Stimulated activated naive CD8-positive, alpha-beta T cell treated with anti-CD3 and anti-CD28 coated beads, Interleukin-15, Interleukin-2, amounts not matched to agents 100 U/mL and 50 U/mL, for 24 hours (primary cell): ENCODE measurements at regions not wholly inside any gene's neighbourhood (a gene's known extent, or its start where the extent isn't known, plus 50 kb on each side); places are given as distances from the start of the nearest gene placed in this dataset.

Source experiments
- ATAC-seq: fragments of 150-1000 bp; cut with Tn5 transposase; one replicate; pipeline ENCODE4 v1.10.0; 2021
- DNase-seq: peaks from one replicate; pipeline ENCODE4 v3.0.0; 2021

DNA sequence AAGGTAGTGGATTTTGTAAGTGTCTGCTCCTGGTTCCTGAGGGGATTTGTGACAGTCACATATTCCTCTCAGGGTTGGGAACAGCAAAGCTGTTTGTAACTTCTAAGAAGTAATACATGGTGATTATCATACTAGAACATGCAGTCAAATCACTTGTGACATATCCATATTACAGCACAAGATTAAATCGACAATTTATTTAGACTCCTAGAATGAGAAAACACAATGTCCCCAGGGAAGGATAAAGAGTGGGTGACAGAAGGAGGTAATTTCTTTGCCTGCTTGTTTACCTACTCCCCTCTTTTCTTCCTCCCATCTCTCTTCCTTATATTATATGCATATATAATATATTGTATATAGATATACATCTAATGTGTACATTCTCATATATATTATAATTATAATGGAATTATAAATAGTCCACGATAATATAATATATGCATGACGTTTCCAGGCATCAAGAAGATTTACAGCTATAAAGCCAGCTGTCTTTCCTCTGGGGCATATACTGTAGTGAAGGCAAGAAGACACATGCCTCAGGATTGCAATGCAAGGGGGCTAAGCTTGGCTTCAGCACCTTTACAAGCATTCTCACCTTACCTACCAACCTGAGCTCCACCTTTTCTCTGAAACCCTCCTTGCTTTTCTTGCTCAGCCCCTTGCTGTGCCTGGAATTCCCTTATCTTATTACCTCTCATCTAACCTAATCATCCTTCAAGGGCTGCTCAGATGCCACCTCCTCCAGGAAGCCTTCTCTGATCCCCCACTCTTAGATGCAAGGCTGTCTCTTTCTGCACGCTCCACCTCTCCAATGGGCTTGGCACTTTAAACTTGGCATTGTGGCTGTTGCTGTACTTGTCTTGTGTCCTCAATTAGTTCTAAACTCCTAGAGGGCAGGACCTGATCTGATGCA lies 73.1 kb upstream of the PIAS1 start:
- DNase-seq (no peak), ATAC-seq (no peak)

DNA sequence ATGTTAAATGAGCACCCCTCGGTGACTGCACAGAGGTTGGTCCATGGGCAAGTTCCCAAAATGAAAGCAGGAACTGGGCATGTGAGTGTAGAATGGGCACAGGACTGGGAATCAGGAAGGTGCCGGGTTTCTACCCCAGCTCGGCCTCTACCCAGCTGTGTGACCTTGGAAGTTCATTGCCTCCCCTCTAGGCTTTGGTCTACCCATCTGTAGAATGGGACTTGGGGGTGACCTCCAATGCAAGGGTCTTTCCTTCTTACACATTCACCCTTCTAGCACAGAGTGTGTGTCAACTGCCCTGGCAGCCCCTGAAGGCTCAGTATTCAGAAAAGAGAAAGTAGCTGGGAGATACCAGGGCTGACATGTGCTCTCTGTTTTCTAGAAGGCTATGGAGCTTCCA lies 72.3 kb upstream of the PIAS1 start:
- no peak for DNase-seq
- no peak for ATAC-seq

DNA sequence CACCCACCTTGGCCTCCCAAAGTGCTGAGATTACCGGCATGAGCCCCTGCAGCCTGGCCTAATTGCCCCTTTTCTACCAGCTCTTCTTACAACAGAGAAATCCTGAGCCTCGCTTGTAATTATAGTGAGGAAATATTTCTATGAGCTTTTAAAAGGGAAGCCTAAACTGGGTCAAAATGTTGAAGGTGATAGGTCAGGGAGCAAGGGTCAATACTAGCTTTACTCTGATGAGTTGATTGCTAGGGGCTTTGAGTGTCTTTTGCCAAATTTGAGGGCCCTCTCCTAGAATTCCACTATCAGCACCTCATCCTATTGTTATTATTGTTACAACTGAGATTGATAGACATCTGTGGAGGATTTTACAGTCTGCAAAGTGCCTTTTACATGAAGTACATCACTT lies 62.4 kb upstream of the PIAS1 start:
- ATAC-seq (no peak), DNase-seq (no peak)

DNA sequence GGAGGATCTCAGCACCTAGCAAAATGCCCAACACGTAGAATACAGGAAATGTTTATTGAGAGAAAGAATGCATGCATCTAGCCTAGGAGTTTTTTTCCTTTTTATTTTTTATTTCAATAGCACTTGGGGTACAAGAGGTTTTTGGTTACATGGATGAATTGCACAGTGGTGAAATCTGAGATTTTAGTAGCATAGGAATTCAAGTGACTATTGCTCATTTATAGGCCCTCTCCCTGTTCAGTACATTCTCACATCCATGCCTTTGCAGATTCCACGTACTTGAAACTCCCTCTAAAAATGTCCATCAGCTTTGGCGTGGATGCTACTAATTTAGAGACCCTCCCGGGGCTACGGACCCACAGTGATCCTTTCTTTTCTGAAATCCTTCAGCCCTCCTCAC lies 61.7 kb upstream of the PIAS1 start:
- ATAC-seq: no peak
- DNase-seq: no peak

DNA sequence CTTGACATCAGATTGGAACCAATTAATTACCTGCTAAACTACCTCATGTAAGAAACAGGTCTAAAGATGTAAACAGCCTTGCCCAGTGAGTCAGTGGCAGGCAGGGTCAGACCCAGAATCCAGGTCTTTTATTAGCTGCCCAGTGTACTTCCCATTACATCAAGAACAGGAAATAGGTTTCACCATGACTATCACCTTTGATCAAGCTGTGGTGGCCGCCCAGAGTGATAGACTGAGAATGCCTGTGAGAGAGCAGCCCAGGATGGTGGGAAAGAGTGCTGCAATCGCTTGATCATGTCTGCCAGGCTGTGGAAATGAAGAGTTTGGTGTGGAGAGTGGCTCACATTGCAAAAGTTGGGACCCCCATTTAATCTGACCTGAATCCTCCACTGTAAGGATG lies 61.3 kb upstream of the PIAS1 start:
- no peak for DNase-seq
- no peak for ATAC-seq

DNA sequence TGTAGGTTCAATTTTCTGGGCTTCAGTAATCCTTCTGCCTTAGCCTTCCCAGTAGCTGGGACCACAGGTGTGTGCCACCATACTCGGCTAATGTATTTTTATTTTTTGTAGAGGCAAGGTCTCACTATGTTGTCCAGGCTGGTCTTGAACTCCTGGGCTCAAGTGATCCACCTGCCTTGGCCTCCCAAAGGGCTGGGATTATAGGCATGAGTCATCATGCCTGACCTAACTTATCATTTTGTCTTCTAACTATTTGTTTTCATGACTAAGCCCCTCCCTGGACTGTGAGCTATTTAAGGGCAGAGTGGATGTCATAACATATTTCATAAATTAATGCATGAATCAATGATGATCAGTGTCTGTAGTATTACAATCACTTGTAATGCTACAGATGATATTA lies 56.1 kb upstream of the PIAS1 start:
- no peak for ATAC-seq
- no peak for DNase-seq

DNA sequence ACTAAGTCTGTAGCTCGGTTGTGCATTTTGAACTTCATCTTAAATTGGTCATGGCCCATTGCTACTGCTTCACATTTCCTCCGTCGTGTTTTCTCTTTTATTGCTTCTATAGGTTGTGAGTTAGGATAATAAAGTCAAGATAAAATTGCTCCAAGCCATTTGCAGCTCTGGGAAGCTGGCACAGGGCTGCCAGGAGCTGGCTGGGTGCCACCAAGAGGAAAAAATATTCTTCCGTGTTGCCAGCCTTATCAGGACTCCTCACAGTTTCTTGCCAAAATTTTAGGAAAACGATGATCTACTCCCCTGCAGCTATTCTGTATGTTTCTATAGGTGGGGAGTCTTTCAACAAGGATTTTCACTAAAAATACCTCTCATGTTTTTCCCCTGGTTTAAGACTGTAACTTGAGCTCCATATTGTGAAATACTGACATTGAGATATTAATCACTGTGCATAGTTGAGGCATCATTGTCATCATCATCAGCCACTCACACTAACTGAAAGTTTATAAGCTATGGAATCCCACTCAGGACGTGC lies 55.4 kb upstream of the PIAS1 start:
- DNase-seq (no peak), ATAC-seq (no peak)

DNA sequence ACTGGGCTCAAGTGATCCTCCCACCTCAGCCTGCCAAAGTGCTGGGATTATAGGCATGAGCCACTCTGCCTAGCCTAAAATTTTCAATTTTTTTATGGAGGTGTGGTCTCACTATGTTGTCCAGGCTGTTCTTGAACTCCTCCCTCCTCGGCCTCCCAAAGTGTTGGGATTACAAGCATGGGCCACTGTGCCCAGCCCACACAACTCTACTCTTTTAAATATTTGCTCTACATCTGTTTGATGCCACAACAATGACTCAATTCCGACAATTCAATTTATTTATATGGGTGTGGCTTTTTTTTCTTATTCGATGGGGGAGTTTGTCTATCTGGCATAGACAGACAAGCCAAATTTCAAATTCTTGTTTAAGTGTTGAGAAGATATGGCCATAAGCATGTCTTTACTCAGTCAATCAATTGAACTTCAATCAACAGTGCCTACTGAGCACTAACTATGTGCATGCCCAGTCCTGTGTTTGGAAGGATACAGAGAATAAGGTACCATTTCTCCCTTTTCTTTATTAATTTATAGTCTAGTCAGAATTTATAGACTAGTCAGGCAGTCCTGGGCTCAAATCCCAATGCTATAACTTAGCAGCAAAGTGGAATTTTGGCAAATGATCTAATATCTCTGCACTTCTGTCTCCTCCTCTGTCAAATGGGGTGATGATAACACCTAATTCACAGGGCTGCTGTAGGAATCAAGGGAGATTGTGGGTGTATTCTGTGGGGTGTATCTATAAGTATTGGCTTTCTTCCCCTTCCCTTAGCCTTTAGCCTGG lies 54.6 kb upstream of the PIAS1 start:
- no peak for DNase-seq

DNA sequence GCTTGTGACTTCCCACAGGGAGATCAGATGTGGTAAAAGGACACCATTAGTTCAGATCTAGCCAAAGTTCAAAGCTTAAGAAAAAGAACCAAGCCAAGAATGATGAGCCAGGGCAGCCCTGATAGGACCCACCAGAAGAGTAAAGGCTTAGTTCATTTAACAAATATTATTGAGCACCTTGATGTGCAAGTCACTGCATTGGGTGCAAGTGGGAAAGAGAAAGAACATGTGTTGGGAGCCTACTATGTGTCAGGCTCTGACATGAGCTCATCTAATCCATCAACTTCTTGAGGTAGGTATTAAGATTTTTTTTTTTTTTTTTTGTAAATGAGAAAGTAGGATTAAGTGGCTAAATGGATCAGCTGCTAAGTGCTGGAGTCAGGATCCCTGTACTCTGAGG lies 53.4 kb upstream of the PIAS1 start:
- DNase-seq (no peak), ATAC-seq (no peak)

More for the DNA sequence above, 54.6 kb upstream of the PIAS1 start:
- no peak for ATAC-seq

DNA sequence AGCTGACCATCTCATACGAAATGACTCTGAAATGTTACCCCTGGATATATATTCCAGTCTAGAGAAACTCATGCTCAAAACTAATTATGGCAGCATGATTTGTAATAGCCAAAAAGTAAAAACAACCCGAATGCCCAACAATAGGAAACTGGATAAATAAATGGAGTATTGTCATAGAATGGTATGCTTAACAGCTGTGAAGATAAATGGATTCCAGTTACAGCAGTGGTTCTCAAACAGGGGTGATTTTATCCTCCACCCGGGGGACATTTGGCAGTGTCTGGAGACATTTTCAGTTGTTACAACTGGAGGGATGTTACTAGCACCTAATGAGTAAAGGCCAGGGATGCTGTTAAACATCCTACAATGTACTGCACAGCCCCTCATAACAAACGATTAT lies 52.3 kb upstream of the PIAS1 start:
- ATAC-seq (no peak), DNase-seq (no peak)

DNA sequence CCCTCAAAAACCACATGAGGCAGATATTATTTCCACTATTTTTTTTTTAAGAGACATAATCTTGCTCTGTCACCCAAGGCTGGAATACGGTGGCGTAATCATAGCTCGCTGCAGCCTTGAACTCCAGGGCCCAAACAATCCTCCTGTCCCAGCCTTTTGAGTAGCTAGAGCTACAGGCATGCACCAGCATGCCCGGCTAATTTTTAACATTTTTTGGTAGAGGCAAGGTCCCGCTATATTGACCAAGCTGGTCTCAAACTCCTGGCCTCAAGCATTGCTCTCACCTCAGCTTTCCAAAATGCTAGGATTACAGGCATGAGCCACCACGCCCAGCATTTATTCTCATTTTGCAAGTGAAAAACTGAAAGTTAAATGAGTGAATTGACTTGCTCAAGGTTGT lies 50.8 kb upstream of the PIAS1 start:
- ATAC-seq: no peak

More for the DNA sequence above, 50.8 kb upstream of the PIAS1 start:
- DNase-seq: no peak
